ENCODE measurements at regions not wholly inside any gene's neighbourhood (a gene's known extent, or its start where the extent isn't known, plus 50 kb on each side); places are given as distances from the start of the nearest gene placed in this dataset.

DNA sequence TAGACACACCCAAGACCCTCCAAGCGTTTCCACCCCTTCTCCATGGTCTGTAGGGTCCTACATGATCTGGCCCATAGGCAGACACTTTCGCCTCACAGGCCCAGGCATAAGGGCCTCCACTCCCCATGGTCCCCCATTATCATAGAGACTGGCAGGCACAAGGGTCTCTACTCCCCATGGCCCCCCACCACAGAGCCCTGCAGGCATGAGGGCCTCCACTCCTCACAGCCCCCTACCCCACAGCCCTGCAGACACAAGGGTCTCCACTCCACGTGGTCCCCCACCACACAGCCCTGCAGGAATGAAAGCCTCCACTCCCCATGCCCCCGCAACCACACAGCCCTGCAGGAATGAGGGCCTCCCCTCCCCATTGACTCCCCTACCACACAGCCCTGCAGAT lies 159.7 kb upstream of the AGAP1 start:
- no peak overlapping the region for H2AK5ac ChIP-seq (ENCODE audit: low read depth, low read length)
- no peak overlapping the region for H3K4me3 ChIP-seq (ENCODE audit: extremely low read depth in 1 of 4, insufficient read depth in 2 of 4, low read depth in 3 of 4, low read length in 4 of 4)
- H4K5ac ChIP-seq (ENCODE audit: insufficient read length, low read depth, low read length), result no peak overlapping the region
- no peak overlapping the region for H3K18ac ChIP-seq (ENCODE audit: extremely low read depth, low read length)
- TF ChIP-seq MAFK (IDR thresholded peaks at IDR 0.05; ENCODE audit: low read depth, low read length), result no peak
- no peak for TF ChIP-seq TCF12 (IDR thresholded peaks at IDR 0.05; ENCODE audit: low read depth, low read length)
- no peak for TF ChIP-seq CBX5 (IDR thresholded peaks at IDR 0.05; ENCODE audit: low read depth, low read length)
- TF ChIP-seq KDM4A (IDR thresholded peaks at IDR 0.05; ENCODE audit: low read depth, low read length, severe bottlenecking), result no peak
- no peak for TF ChIP-seq SAP30 (IDR thresholded peaks at IDR 0.05; ENCODE audit: insufficient read depth, insufficient replicate concordance, low read length)
- no peak for TF ChIP-seq POLR2A (IDR thresholded peaks at IDR 0.05; ENCODE audit: control extremely low read depth in 1 of 2, low read depth in 2 of 2, low read length in 2 of 2)
- H3K9ac ChIP-seq (replicated peaks in 1 of 4; ENCODE audit: extremely low read depth in 1 of 4, low read depth in 3 of 4, low read length in 3 of 4), result no peak overlapping the region
- H3K79me1 ChIP-seq (ENCODE audit: low read depth, low read length), result no peaks in the 10 kb centered on the region
- no peak overlapping the region for H3K4me2 ChIP-seq (ENCODE audit: insufficient read depth in 1 of 2, low read depth in 2 of 2, low read length in 2 of 2)
- no peaks in the 10 kb centered on the region for H3K27me3 ChIP-seq (replicated peaks in 1 of 4; ENCODE audit: control insufficient read depth in 3 of 4, extremely low read depth in 1 of 4, insufficient read depth in 3 of 4, low read length in 3 of 4)
- H2BK5ac ChIP-seq (ENCODE audit: low read depth, low read length), result no peak overlapping the region
- H2BK15ac ChIP-seq (ENCODE audit: low read length), result no peak overlapping the region
- FAIRE-seq (no peak), DNase-seq (ENCODE audit: low read depth in 1 of 2, low spot score in 2 of 2) (no peak)
- no peaks in the 10 kb centered on the region for H3K23me2 ChIP-seq (ENCODE audit: low read depth, low read length)
- H4K20me1 ChIP-seq (replicated peaks in 1 of 2; ENCODE audit: control insufficient read depth in 1 of 2, insufficient read depth in 2 of 2, low read length in 2 of 2), result no peaks in the 10 kb centered on the region
- ChIA-PET CTCF (ENCODE audit: partially characterized antibody) (interaction anchor here (1.1 kb wide), 1 partner anchor 139 kb away, joined by 3 read pairs; no protein-coding TSS in a partner anchor), POLR2A (ENCODE audit: partially characterized antibody) (no interaction called here)
- H3K79me2 ChIP-seq (ENCODE audit: control insufficient read depth in 1 of 2, insufficient read depth in 2 of 2, low read length in 2 of 2), result no peaks in the 10 kb centered on the region
- H2AFZ ChIP-seq (ENCODE audit: low read length), result no peak overlapping the region
- H3K23ac ChIP-seq (ENCODE audit: insufficient read length), result no peak overlapping the region
- H3K14ac ChIP-seq (ENCODE audit: insufficient read length), result no peak overlapping the region
- H3K4me1 ChIP-seq (replicated peaks in 1 of 4; ENCODE audit: control insufficient read depth in 3 of 4, insufficient read depth in 4 of 4, low read length in 3 of 4), result no peaks in the 10 kb centered on the region
- H4K91ac ChIP-seq (replicated peaks; ENCODE audit: insufficient read length, low read length), result no peak overlapping the region
- H3K27ac ChIP-seq (ENCODE audit: low read depth, low read length), result no peak overlapping the region
- H2BK120ac ChIP-seq (replicated peaks; ENCODE audit: low read depth, low read length), result no peak overlapping the region
- 75% methylated on average over 4 of the region's 4 CpGs; no CpG with 5 or more reads in 1 of the 2 experiments for WGBS, 2 experiments (ENCODE audit: extremely low coverage in 1 of 2, insufficient coverage in 1 of 2, insufficient read length in 1 of 2, insufficient replicate concordance in 2 of 2, low coverage in 1 of 2, low lambda C conversion rate in 2 of 2, missing lambda C conversion rate in 1 of 2)
- H3K9me3 ChIP-seq (ENCODE audit: insufficient read depth in 2 of 2, low read depth in 1 of 2, low read length in 1 of 2), result peaks cover 0 to 4% of the 10 kb centered on the region in 2 experiments; a peak in 1 of 4 replicates
- H3K36me3 ChIP-seq (ENCODE audit: control insufficient read depth in 2 of 4, insufficient read depth in 4 of 4, low read length in 3 of 4), result no peaks in the 10 kb centered on the region
- H4K8ac ChIP-seq (ENCODE audit: extremely low read depth, insufficient read depth, low read length), result peak overlapping the region; percentile 89
- H2BK20ac ChIP-seq (ENCODE audit: low read length), result no peak overlapping the region
- H2BK12ac ChIP-seq (ENCODE audit: low read depth, low read length), result no peak overlapping the region
- H3K56ac ChIP-seq (replicated peaks; ENCODE audit: insufficient read length, low read depth, low read length), result no peak overlapping the region
- no peak overlapping the region for H3K4ac ChIP-seq (replicated peaks; ENCODE audit: insufficient read length, low read depth, low read length)
